SU-DHL-6 (cell line): ENCODE measurements at regions not wholly inside any gene's neighbourhood (a gene's known extent, or its start where the extent isn't known, plus 50 kb on each side); places are given as distances from the start of the nearest gene placed in this dataset.

Source experiments
- H2AFZ ChIP-seq: fragments of 200-600 bp; sonication (generic); 2 replicates; pipeline ENCODE4 v1.6.1; 2014; ENCODE audit warnings: low read depth, mild to moderate bottlenecking, moderate library complexity, mixed read lengths, antibody characterized with exemption, low read length; ENCODE audit not compliant: severe bottlenecking
- H3F3A ChIP-seq: fragments of 200-600 bp; shearing (Covaris generic); 2 replicates; pipeline ENCODE4 v1.6.0; 2016; ENCODE audit warnings: antibody characterized with exemption, mild to moderate bottlenecking; ENCODE audit not compliant: insufficient read depth
- H3K27ac ChIP-seq: fragments of 200-600 bp; sonication (generic); 2 replicates; pipeline ENCODE4 v1.5.1; 2016; ENCODE audit warnings: low read depth, mild to moderate bottlenecking, low read length, moderate library complexity, mixed read lengths
- H3K27me3 ChIP-seq: fragments of 200-600 bp; sonication (generic), shearing (Covaris generic); 2 replicates; pipeline ENCODE4 v1.6.0; 2014; ENCODE audit warnings: mild to moderate bottlenecking, low read length
- H3K36me3 ChIP-seq: fragments of 200-600 bp; sonication (generic); 2 replicates; pipeline ENCODE4 v1.6.1; 2014; ENCODE audit warnings: mild to moderate bottlenecking, low read length, mixed read lengths
- H3K4me2 ChIP-seq: fragments of 300-600, 200-600 bp; shearing (Covaris generic), sonication (generic); 2 replicates; pipeline ENCODE4 v1.6.0; 2014; ENCODE audit warnings: low read length, low read depth, mild to moderate bottlenecking; ENCODE audit not compliant: poor library complexity, severe bottlenecking
- H3K4me3 ChIP-seq: fragments of 200-600 bp; sonication (generic); 2 replicates; pipeline ENCODE4 v1.5.1; 2014; ENCODE audit warnings: antibody characterized with exemption, low read length, mild to moderate bottlenecking, mixed read lengths; ENCODE audit not compliant: insufficient read depth, poor library complexity, severe bottlenecking
- H3K79me2 ChIP-seq: fragments of 200-600 bp; sonication (generic); 2 replicates; pipeline ENCODE4 v1.6.1; 2014; ENCODE audit warnings: mild to moderate bottlenecking, low read length, moderate library complexity; ENCODE audit not compliant: insufficient read depth
- H3K9ac ChIP-seq: fragments of 200-600 bp; sonication (generic); 2 replicates; pipeline ENCODE4 v1.7.0; 2014; ENCODE audit warnings: mild to moderate bottlenecking, low read length
- H3K9me2 ChIP-seq: fragments of 200-600 bp; sonication (generic); replicated peaks from 2 replicates; pipeline ENCODE4 v1.6.1; 2014; ENCODE audit warnings: low read length; ENCODE audit not compliant: insufficient read depth
- H3K9me3 ChIP-seq: fragments of 200-600 bp; sonication (generic); 2 replicates; pipeline ENCODE4 v1.6.1; 2014; ENCODE audit warnings: low read length, mixed read lengths; ENCODE audit not compliant: insufficient read depth
- H4K20me1 ChIP-seq: fragments of 200-600 bp; sonication (generic); 2 replicates; pipeline ENCODE4 v1.6.1; 2014; ENCODE audit warnings: low read depth, mild to moderate bottlenecking, antibody characterized with exemption, low read length, moderate library complexity, mixed read lengths
- EZH2phosphoT487 ChIP-seq: fragments of 200-600 bp; sonication (generic), shearing (Covaris generic); conservative IDR thresholded peaks from 2 replicates; pipeline ENCODE4 v1.6.1; 2018; ENCODE audit warnings: mild to moderate bottlenecking, antibody characterized with exemption, low read length, moderate library complexity, mixed read lengths
- TF ChIP-seq, protein P1 (sequence below): fragments of 200-600 bp; sonication (generic); IDR thresholded peaks from one replicate; pipeline ENCODE4 v1.5.1; 2017; ENCODE audit warnings: antibody characterized with exemption, mild to moderate bottlenecking, low read length, moderate library complexity; ENCODE audit not compliant: insufficient read depth, poor library complexity, severe bottlenecking

DNA sequence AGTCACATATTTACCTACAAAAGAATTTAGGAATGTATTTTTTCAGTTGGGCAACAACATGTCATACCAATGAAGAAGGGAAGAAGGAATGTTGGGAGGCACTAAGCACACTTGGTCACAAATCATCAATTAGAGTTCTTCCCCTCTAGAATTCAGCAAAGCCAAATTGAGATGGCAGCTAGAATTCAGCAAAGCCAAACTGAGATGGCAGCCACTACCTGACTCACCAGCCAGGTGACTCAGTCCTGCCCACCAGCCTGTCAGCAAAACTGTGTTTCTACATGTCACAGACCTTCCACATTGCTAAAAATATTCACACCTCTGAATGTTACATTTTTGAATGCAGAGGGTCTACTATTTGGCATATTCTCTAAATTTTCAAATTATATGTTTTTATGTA is 63.2 kb upstream of the NOCT start:
- Histone ChIP-seq H3K9me3 (no peaks in the 10 kb centered on the region), H3F3A (no peaks in the 10 kb centered on the region), H3K27ac (no peak overlapping the region), H3K36me3 (no peaks in the 10 kb centered on the region), H3K4me2 (no peak overlapping the region), H3K79me2 (no peaks in the 10 kb centered on the region), H3K9me2 (no peaks in the 10 kb centered on the region), H2AFZ (no peak overlapping the region), H3K27me3 (no peaks in the 10 kb centered on the region), H4K20me1 (no peaks in the 10 kb centered on the region), H3K4me3 (no peak overlapping the region), H3K9ac (no peak overlapping the region)
- TF ChIP-seq, protein P1, sequence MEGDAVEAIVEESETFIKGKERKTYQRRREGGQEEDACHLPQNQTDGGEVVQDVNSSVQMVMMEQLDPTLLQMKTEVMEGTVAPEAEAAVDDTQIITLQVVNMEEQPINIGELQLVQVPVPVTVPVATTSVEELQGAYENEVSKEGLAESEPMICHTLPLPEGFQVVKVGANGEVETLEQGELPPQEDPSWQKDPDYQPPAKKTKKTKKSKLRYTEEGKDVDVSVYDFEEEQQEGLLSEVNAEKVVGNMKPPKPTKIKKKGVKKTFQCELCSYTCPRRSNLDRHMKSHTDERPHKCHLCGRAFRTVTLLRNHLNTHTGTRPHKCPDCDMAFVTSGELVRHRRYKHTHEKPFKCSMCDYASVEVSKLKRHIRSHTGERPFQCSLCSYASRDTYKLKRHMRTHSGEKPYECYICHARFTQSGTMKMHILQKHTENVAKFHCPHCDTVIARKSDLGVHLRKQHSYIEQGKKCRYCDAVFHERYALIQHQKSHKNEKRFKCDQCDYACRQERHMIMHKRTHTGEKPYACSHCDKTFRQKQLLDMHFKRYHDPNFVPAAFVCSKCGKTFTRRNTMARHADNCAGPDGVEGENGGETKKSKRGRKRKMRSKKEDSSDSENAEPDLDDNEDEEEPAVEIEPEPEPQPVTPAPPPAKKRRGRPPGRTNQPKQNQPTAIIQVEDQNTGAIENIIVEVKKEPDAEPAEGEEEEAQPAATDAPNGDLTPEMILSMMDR, result no peak
- TF ChIP-seq EZH2phosphoT487, result no peak

DNA sequence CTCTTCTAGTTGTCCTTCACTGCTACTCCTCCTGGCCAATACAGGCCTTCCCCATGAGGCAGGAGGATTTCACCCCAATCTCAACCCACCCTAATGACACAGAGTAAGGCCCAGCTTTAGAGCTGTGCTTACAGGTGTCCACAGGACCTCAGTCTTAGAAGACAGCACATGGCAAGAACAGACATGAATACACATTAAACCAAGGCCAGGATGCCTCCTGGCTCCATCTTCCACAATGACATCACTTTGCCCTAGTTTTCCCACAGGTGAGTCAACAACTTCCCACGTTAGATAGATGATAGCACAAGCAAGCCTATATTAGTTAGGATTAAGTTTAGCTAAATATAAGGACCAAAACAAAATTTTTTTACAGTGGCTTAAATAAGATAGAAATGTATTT is 63.8 kb upstream of the NOCT start:
- Histone ChIP-seq H3K27me3 (no peaks in the 10 kb centered on the region), H3F3A (no peaks in the 10 kb centered on the region), H3K27ac (no peak overlapping the region)

DNA sequence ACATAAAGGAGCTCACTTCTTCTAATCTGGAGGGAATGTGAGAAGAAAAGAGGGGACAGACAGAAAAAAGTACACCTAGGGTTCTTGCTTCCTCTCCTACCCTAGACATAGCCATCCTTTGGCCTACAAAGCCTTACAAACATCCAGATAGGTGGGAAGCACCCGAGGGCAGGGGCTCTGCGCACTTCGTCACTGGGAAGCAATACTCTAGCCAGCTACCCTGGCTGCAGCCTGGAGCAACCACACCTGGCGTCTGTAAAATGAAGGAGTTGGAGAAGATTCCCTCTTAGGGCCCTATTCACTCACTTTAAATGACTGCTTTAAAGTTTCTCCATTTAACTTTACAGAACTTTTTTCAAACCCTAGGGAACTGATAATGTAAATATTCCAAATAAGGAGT is 65.7 kb upstream of the NOCT start:
- TF ChIP-seq, protein P1, result no peak
- no peak for TF ChIP-seq EZH2phosphoT487
- Histone ChIP-seq H3K27ac (no peak overlapping the region), H3K79me2 (no peaks in the 10 kb centered on the region), H4K20me1 (no peaks in the 10 kb centered on the region), H3K9ac (no peak overlapping the region), H3K9me3 (no peaks in the 10 kb centered on the region), H3K4me2 (no peak overlapping the region), H3K36me3 (no peaks in the 10 kb centered on the region), H3K27me3 (no peaks in the 10 kb centered on the region), H2AFZ (no peak overlapping the region), H3F3A (no peaks in the 10 kb centered on the region), H3K4me3 (no peak overlapping the region), H3K9me2 (no peaks in the 10 kb centered on the region)

More for the DNA sequence above, 63.8 kb upstream of the NOCT start:
- TF ChIP-seq EZH2phosphoT487, result no peak
- TF ChIP-seq, protein P1, result no peak
- no peaks in the 10 kb centered on the region for H3K36me3 ChIP-seq
- H3K4me3 ChIP-seq, result no peak overlapping the region
- no peak overlapping the region for H2AFZ ChIP-seq
- H3K9me2 ChIP-seq, result no peaks in the 10 kb centered on the region
- H3K4me2 ChIP-seq, result no peak overlapping the region
- H3K79me2 ChIP-seq, result no peaks in the 10 kb centered on the region
- H3K9me3 ChIP-seq, result no peaks in the 10 kb centered on the region
- H4K20me1 ChIP-seq, result no peaks in the 10 kb centered on the region
- no peak overlapping the region for H3K9ac ChIP-seq

DNA sequence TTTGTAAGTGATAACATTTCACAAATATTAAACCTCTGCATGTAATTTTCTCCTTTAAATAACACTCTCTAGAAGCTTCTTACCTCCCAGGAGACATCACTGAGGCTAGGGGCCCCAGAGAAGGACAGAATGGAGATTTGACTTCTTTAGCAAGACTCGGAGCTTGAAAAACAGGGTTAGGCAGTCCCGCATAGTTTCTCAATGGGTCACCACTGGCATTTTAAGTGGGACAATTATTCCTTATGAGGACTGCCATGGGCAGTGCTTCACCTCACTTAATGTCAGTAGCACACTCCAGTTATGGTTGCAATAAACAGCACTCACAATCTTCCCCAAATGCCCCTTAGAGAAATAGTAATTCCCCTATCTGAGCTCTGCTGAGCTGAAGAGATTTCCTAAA is 66.7 kb upstream of the NOCT start:
- H3K27ac ChIP-seq, result no peak overlapping the region
- H4K20me1 ChIP-seq, result no peaks in the 10 kb centered on the region
- no peak overlapping the region for H3K9ac ChIP-seq
- no peak overlapping the region for H3K4me3 ChIP-seq
- H3F3A ChIP-seq, result no peaks in the 10 kb centered on the region
- H3K27me3 ChIP-seq, result no peaks in the 10 kb centered on the region
- no peak overlapping the region for H2AFZ ChIP-seq
- TF ChIP-seq, protein P1, result no peak
- TF ChIP-seq EZH2phosphoT487, result no peak
- H3K9me3 ChIP-seq, result no peaks in the 10 kb centered on the region
- no peak overlapping the region for H3K4me2 ChIP-seq
- H3K9me2 ChIP-seq, result no peaks in the 10 kb centered on the region
- no peaks in the 10 kb centered on the region for H3K79me2 ChIP-seq
- no peaks in the 10 kb centered on the region for H3K36me3 ChIP-seq
